HCT116 (cell line): ENCODE measurements at regions not wholly inside any gene's neighbourhood (a gene's known extent, or its start where the extent isn't known, plus 50 kb on each side); places are given as distances from the start of the nearest gene placed in this dataset.

ENCODE experiments used
- ATAC-seq: fragments of 200-7000 bp; cut with Tn5 transposase; 2 replicates; pipeline ENCODE4 v1.9.1; 2020; ENCODE audit warnings: mild to moderate bottlenecking, moderate library complexity
- BruUV-seq: library from RNA; stranded (reverse); fragments of 400-500 nt; replicated peaks from 2 replicates; lab custom pipeline; 2021; lab: Mats Ljungman, UMichigan
- CTCF ChIA-PET: fragments of 300-600 bp; sonication (Branson Sonifier 250); formaldehyde crosslinking; loops from one replicate; lab custom pipeline; 2021; ENCODE audit warnings: antibody characterized with exemption; lab: Charles Lee
- POLR2A ChIA-PET: fragments of 300-600, 350-600 bp; sonication (Branson Sonifier 250); formaldehyde crosslinking; loops from one replicate; lab custom pipeline; 2021; ENCODE audit warnings: antibody characterized with exemption; lab: Charles Lee
- RAD21 ChIA-PET, 2 experiments: fragments of 300-600 bp; sonication (Branson Sonifier 250); formaldehyde crosslinking; loops; one replicate each; lab custom pipeline; 2023; ENCODE audit warnings: low total read pairs in 2 of 2; ENCODE audit not compliant: uncharacterized antibody in 2 of 2, unreplicated experiment in 2 of 2, low non-redundant PET in 1 of 2; lab: Charles Lee
- DNase-seq: peaks from one replicate; pipeline ENCODE4 v3.0.0-alpha.2; 2010; ENCODE audit warnings: low read depth, low spot score
- H2AFZ ChIP-seq: fragments of 200-600 bp; shearing (Covaris generic), sonication (generic); 2 replicates; pipeline ENCODE4 v1.6.1; 2017; ENCODE audit warnings: low read depth, mixed run types, mixed read lengths, antibody characterized with exemption, low read length; ENCODE audit not compliant: poor library complexity, severe bottlenecking
- H3K27ac ChIP-seq: 2 replicates; pipeline ENCODE4 v1.5.1; 2012; ENCODE audit warnings: low read depth, low read length
- H3K27me3 ChIP-seq: fragments of 200-600 bp; sonication (generic); 2 replicates; pipeline ENCODE4 v1.6.1; 2016; ENCODE audit warnings: mixed run types, low read length, mixed read lengths; ENCODE audit not compliant: insufficient read depth
- H3K36me3 ChIP-seq, 2 experiments: fragments of 200-500 bp in 1 of 2; fragments of 200-600 bp in 1 of 2; sonication (Bioruptor generic) in 1 of 2; sonication (generic) in 1 of 2; 2 replicates each; pipeline versions ENCODE4 v1.5.1 to v1.6.1; 2014 to 2016; ENCODE audit warnings: low read length in 2 of 2, inconsistent platforms in 1 of 2, mixed read lengths in 1 of 2, mixed run types in 1 of 2; ENCODE audit not compliant: insufficient read depth in 2 of 2, control insufficient read depth in 1 of 2
- H3K4me1 ChIP-seq, 2 experiments: fragments of 200-600 bp in 1 of 2; sonication (generic) in 1 of 2; 2 replicates each; pipeline versions ENCODE4 v1.5.1 to v1.6.1; 2012 to 2017; ENCODE audit warnings: low read length in 2 of 2, inconsistent platforms in 1 of 2, mild to moderate bottlenecking in 1 of 2, mixed read lengths in 1 of 2, mixed run types in 1 of 2, moderate library complexity in 1 of 2; ENCODE audit not compliant: insufficient read depth in 2 of 2, control insufficient read depth in 1 of 2
- H3K4me2 ChIP-seq: fragments of 200-600 bp; sonication (generic); 2 replicates; pipeline ENCODE4 v1.6.1; 2017; ENCODE audit warnings: mixed run types, low read length, mixed read lengths
- H3K4me3 ChIP-seq, 2 experiments: fragments of 200-600 bp in 1 of 2; sonication (generic) in 1 of 2; replicated peaks in 1 of 2; 2 replicates each; pipeline ENCODE4 v1.5.1; 2011 to 2016; ENCODE audit warnings: low read length in 2 of 2, control low read depth in 1 of 2, low read depth in 1 of 2, mild to moderate bottlenecking in 1 of 2, mixed read lengths in 1 of 2, mixed run types in 1 of 2
- H3K79me2 ChIP-seq: fragments of 200-600 bp; sonication (generic); 2 replicates; pipeline ENCODE4 v1.6.1; 2017; ENCODE audit warnings: mild to moderate bottlenecking, mixed run types, low read length, moderate library complexity, mixed read lengths; ENCODE audit not compliant: insufficient read depth
- H3K9ac ChIP-seq: fragments of 200-600 bp; sonication (generic); 2 replicates; pipeline ENCODE4 v1.6.1; 2016; ENCODE audit warnings: low read length, mixed read lengths
- H3K9me2 ChIP-seq: fragments of 200-600 bp; sonication (generic), shearing (Covaris generic); 2 replicates; pipeline ENCODE4 v1.6.1; 2017; ENCODE audit warnings: mixed run types, mild to moderate bottlenecking, moderate library complexity; ENCODE audit not compliant: insufficient read depth
- H3K9me3 ChIP-seq, 2 experiments: fragments of 200-500 bp in 1 of 2; fragments of 200-600 bp in 1 of 2; sonication (Bioruptor generic) in 1 of 2; sonication (generic) in 1 of 2; 2 replicates each; pipeline ENCODE4 v1.6.1; 2014 to 2017; ENCODE audit warnings: low read length in 2 of 2, mixed read lengths in 2 of 2, inconsistent platforms in 1 of 2, low read depth in 1 of 2, mild to moderate bottlenecking in 1 of 2, mixed run types in 1 of 2, moderate library complexity in 1 of 2; ENCODE audit not compliant: control insufficient read depth in 1 of 2, insufficient read depth in 1 of 2
- H4K20me1 ChIP-seq: fragments of 200-600 bp; sonication (generic), shearing (Covaris generic); 2 replicates; pipeline ENCODE4 v1.6.1; 2017; ENCODE audit warnings: mixed run types, mild to moderate bottlenecking, moderate library complexity; ENCODE audit not compliant: insufficient read depth
- CEBPB ChIP-seq: IDR thresholded peaks from 2 replicates; pipeline ENCODE4 v1.6.1; 2012; ENCODE audit warnings: low read depth
- EGR1 ChIP-seq: IDR thresholded peaks from 2 replicates; pipeline ENCODE4 v1.6.1; 2012; ENCODE audit warnings: low read depth
- ELF1 ChIP-seq: IDR thresholded peaks from 2 replicates; pipeline ENCODE4 v1.6.1; 2012; ENCODE audit warnings: low read depth, borderline replicate concordance
- EZH2 ChIP-seq: fragments of 200-600 bp; sonication (generic); IDR thresholded peaks from 2 replicates; pipeline ENCODE4 v1.6.1; 2017; ENCODE audit warnings: antibody characterized with exemption, mixed run types
- EZH2phosphoT487 ChIP-seq: fragments of 200-600 bp; IDR thresholded peaks from 2 replicates; pipeline ENCODE4 v1.6.1; 2018; ENCODE audit warnings: antibody characterized with exemption, borderline replicate concordance
- POLR2A ChIP-seq: IDR thresholded peaks from 2 replicates; pipeline ENCODE4 v1.7.0; 2011; ENCODE audit warnings: borderline replicate concordance; ENCODE audit not compliant: insufficient read depth, insufficient read length; ENCODE audit errors: extremely low read depth
- POLR2AphosphoS5 ChIP-seq: IDR thresholded peaks from 2 replicates; pipeline ENCODE4 v1.6.1; 2011; ENCODE audit warnings: mild to moderate bottlenecking, low read depth, low read length, moderate library complexity
- RAD21 ChIP-seq: IDR thresholded peaks from 2 replicates; pipeline ENCODE4 v1.6.1; 2012; ENCODE audit warnings: low read depth, mild to moderate bottlenecking
- SIN3A ChIP-seq: IDR thresholded peaks from 2 replicates; pipeline ENCODE4 v1.6.1; 2012; ENCODE audit warnings: low read depth
- SRF ChIP-seq: IDR thresholded peaks from 2 replicates; pipeline ENCODE4 v1.6.1; 2012; ENCODE audit warnings: low read depth
- TCF7L2 ChIP-seq: IDR thresholded peaks from 2 replicates; pipeline ENCODE4 v1.7.0; 2011; ENCODE audit warnings: borderline replicate concordance, inconsistent platforms; ENCODE audit not compliant: insufficient read depth, insufficient read length; ENCODE audit errors: extremely low read depth
- YY1 ChIP-seq: IDR thresholded peaks from 2 replicates; pipeline ENCODE4 v1.6.1; 2011; ENCODE audit warnings: low read length, low read depth, moderate library complexity, mild to moderate bottlenecking; ENCODE audit not compliant: insufficient replicate concordance; ENCODE audit errors: extremely low read depth
- ZFX ChIP-seq: fragments of 450-650 bp; IDR thresholded peaks from 2 replicates; pipeline ENCODE4 v1.6.1; 2017
- ZNF274 ChIP-seq: fragments of 200-500 bp; sonication (Bioruptor generic); IDR thresholded peaks from 2 replicates; pipeline ENCODE4 v1.6.1; 2014; ENCODE audit warnings: mild to moderate bottlenecking, low read depth, low read length, inconsistent platforms
- intact Hi-C: fragments of 100-400 bp; cut with micrococcal nuclease; formaldehyde crosslinking; loops from 2 replicates; pipeline ENCODE4 v1.10.0; 2022
- TF ChIP-seq, protein P1 (sequence below): IDR thresholded peaks from 2 replicates; pipeline ENCODE4 v1.6.1; 2011; ENCODE audit warnings: mild to moderate bottlenecking, low read length, moderate library complexity; ENCODE audit not compliant: insufficient replicate concordance; ENCODE audit errors: extremely low read depth
- TF ChIP-seq, protein P2 (sequence below), 3 experiments: fragments of 200-600 bp in 1 of 3; sonication (generic) in 1 of 3; IDR thresholded peaks in 2 of 3; conservative IDR thresholded peaks in 1 of 3; 2 replicates each; pipeline ENCODE4 v1.5.1; 2012 to 2017; ENCODE audit warnings: low read depth in 2 of 3, low read length in 2 of 3, antibody characterized with exemption in 1 of 3, borderline replicate concordance in 1 of 3, control low read depth in 1 of 3, mild to moderate bottlenecking in 1 of 3, mixed read lengths in 1 of 3, mixed run types in 1 of 3, moderate library complexity in 1 of 3; ENCODE audit not compliant: insufficient read depth in 1 of 3
- TF ChIP-seq, protein P3 (sequence below): IDR thresholded peaks from 2 replicates; pipeline ENCODE4 v1.6.1; 2012
- TF ChIP-seq, protein P4 (sequence below): IDR thresholded peaks from 2 replicates; pipeline ENCODE4 v1.6.1; 2012

DNA sequence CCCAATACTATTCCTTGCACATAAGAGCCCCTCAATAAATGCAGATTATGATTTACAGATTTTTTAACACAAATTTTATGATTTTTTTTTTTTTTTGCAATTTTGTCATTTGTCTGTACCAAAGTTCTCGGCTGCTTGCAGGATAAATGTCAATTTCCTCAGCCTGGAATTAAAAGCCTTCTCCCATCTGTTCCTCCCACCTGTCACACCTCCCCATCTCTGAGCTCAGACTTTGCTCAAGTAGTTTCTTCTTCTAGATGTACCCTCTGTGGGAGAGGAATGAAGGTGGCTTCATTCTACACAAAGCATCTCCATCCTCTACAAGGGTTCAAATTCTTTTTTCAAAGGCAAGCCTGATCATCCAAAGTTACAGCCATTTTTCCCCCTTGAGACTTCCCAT, 153.7 kb upstream of the GRAMD2B start:
- DNase-seq (no peak), ATAC-seq (no peak)
- no peak for TF ChIP-seq EGR1
- TF ChIP-seq, protein P1, sequence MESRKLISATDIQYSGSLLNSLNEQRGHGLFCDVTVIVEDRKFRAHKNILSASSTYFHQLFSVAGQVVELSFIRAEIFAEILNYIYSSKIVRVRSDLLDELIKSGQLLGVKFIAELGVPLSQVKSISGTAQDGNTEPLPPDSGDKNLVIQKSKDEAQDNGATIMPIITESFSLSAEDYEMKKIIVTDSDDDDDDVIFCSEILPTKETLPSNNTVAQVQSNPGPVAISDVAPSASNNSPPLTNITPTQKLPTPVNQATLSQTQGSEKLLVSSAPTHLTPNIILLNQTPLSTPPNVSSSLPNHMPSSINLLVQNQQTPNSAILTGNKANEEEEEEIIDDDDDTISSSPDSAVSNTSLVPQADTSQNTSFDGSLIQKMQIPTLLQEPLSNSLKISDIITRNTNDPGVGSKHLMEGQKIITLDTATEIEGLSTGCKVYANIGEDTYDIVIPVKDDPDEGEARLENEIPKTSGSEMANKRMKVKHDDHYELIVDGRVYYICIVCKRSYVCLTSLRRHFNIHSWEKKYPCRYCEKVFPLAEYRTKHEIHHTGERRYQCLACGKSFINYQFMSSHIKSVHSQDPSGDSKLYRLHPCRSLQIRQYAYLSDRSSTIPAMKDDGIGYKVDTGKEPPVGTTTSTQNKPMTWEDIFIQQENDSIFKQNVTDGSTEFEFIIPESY = no peak
- no peak for TF ChIP-seq EZH2phosphoT487
- TF ChIP-seq POLR2A = no peak
- TF ChIP-seq SIN3A = no peak
- TF ChIP-seq, protein P2, sequence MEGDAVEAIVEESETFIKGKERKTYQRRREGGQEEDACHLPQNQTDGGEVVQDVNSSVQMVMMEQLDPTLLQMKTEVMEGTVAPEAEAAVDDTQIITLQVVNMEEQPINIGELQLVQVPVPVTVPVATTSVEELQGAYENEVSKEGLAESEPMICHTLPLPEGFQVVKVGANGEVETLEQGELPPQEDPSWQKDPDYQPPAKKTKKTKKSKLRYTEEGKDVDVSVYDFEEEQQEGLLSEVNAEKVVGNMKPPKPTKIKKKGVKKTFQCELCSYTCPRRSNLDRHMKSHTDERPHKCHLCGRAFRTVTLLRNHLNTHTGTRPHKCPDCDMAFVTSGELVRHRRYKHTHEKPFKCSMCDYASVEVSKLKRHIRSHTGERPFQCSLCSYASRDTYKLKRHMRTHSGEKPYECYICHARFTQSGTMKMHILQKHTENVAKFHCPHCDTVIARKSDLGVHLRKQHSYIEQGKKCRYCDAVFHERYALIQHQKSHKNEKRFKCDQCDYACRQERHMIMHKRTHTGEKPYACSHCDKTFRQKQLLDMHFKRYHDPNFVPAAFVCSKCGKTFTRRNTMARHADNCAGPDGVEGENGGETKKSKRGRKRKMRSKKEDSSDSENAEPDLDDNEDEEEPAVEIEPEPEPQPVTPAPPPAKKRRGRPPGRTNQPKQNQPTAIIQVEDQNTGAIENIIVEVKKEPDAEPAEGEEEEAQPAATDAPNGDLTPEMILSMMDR (IDR thresholded peaks at IDR 0.05 in 2 of 3, conservative IDR thresholded peaks at IDR 0.05 in 1 of 3; ENCODE audit: borderline replicate concordance in 1 of 3, insufficient read depth in 1 of 3, low read depth in 2 of 3, low read length in 2 of 3) = no peak
- TF ChIP-seq POLR2AphosphoS5 = no peak
- TF ChIP-seq, protein P3, sequence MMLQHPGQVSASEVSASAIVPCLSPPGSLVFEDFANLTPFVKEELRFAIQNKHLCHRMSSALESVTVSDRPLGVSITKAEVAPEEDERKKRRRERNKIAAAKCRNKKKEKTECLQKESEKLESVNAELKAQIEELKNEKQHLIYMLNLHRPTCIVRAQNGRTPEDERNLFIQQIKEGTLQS = no peak
- TF ChIP-seq ELF1 = no peak
- TF ChIP-seq YY1 = no peak
- TF ChIP-seq CEBPB = no peak
- no peak for TF ChIP-seq EZH2
- no peak for TF ChIP-seq TCF7L2
- TF ChIP-seq, protein P4, sequence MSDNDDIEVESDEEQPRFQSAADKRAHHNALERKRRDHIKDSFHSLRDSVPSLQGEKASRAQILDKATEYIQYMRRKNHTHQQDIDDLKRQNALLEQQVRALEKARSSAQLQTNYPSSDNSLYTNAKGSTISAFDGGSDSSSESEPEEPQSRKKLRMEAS = no peak
- no peak for TF ChIP-seq ZFX
- TF ChIP-seq ZNF274 = no peak
- no peak for TF ChIP-seq SRF
- no peak for TF ChIP-seq RAD21
- no peak overlapping the region for H2AFZ ChIP-seq
- no peaks in the 10 kb centered on the region; the same call in 1 of the 2 replicates for H3K9me2 ChIP-seq
- no peaks in the 10 kb centered on the region for H4K20me1 ChIP-seq
- H3K4me2 ChIP-seq = no peak overlapping the region
- ChIA-PET POLR2A (no interaction called here), RAD21 (no interaction called here), CTCF (no interaction called here)
- no peaks in the 10 kb centered on the region for H3K36me3 ChIP-seq
- intact Hi-C loops = no loop called here
- H3K4me3 ChIP-seq = no peak overlapping the region
- H3K4me1 ChIP-seq = no peaks in the 10 kb centered on the region
- H3K9ac ChIP-seq = no peak overlapping the region
- BruUV-seq = no TSS peak
- no peaks in the 10 kb centered on the region for H3K79me2 ChIP-seq
- no peak overlapping the region for H3K27ac ChIP-seq
- no peaks in the 10 kb centered on the region for H3K27me3 ChIP-seq
- H3K9me3 ChIP-seq = no peaks in the 10 kb centered on the region
